ENCODE measurements at regions not wholly inside any gene's neighbourhood (a gene's known extent, or its start where the extent isn't known, plus 50 kb on each side); places are given as distances from the start of the nearest gene placed in this dataset.

DNA sequence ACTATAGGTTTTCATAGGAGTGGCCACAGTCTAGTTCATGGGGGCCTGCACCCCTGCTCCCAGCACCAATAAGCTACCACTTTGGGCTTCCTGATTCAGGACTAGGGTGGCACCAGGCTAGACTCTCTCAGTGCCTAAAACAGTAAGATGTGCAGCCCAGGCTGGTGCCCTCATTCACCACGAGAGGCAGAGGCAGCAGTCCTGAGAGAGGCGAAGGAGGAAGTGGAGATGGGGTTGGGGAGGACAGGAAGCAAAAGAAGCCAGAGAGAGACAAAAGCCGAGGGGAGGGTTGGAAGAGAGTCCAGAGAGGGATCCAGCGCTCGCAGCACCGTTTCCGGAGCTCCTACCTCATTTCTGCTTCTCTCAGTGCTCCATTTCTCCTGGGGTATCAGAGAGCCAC is 180.9 kb downstream of the MED10 start:
- Histone ChIP-seq H3K9me3 (ENCODE audit: insufficient read depth in 2 of 2, low read depth in 1 of 2, low read length in 1 of 2) (peaks cover 0 to 7% of the 10 kb centered on the region in 2 experiments; a peak in 1 of 4 replicates), H4K8ac (ENCODE audit: extremely low read depth, insufficient read depth, low read length) (no peak overlapping the region; the same call in 1 of the 2 replicates), H3K27me3 (replicated peaks in 1 of 4; ENCODE audit: control insufficient read depth in 3 of 4, extremely low read depth in 1 of 4, insufficient read depth in 3 of 4, low read length in 3 of 4) (no peaks in the 10 kb centered on the region), H2BK5ac (ENCODE audit: low read depth, low read length) (no peak overlapping the region), H2AFZ (ENCODE audit: low read length) (no peak overlapping the region), H3K18ac (ENCODE audit: extremely low read depth, low read length) (no peak overlapping the region), H4K20me1 (replicated peaks in 1 of 2; ENCODE audit: control insufficient read depth in 1 of 2, insufficient read depth in 2 of 2, low read length in 2 of 2) (no peaks in the 10 kb centered on the region), H3K79me1 (ENCODE audit: low read depth, low read length) (no peaks in the 10 kb centered on the region), H3K79me2 (ENCODE audit: control insufficient read depth in 1 of 2, insufficient read depth in 2 of 2, low read length in 2 of 2) (no peaks in the 10 kb centered on the region), H3K4me2 (ENCODE audit: insufficient read depth in 1 of 2, low read depth in 2 of 2, low read length in 2 of 2) (no peak overlapping the region), H3K27ac (ENCODE audit: low read depth, low read length) (no peak overlapping the region), H4K91ac (replicated peaks; ENCODE audit: insufficient read length, low read length) (no peak overlapping the region), H3K36me3 (ENCODE audit: control insufficient read depth in 2 of 4, insufficient read depth in 4 of 4, low read length in 3 of 4) (no peaks in the 10 kb centered on the region), H3K4me3 (ENCODE audit: extremely low read depth in 1 of 4, insufficient read depth in 2 of 4, low read depth in 3 of 4, low read length in 4 of 4) (no peak overlapping the region), H2BK20ac (ENCODE audit: low read length) (no peak overlapping the region), H3K4ac (replicated peaks; ENCODE audit: insufficient read length, low read depth, low read length) (no peak overlapping the region), H3K23me2 (ENCODE audit: low read depth, low read length) (no peaks in the 10 kb centered on the region), H3K23ac (ENCODE audit: insufficient read length) (no peak overlapping the region), H3K4me1 (replicated peaks in 1 of 4; ENCODE audit: control insufficient read depth in 3 of 4, insufficient read depth in 4 of 4, low read length in 3 of 4) (peaks cover 0 to under 1% (median 0%) of the 10 kb centered on the region in 4 experiments; a peak in 1 of 7 replicates), H4K5ac (ENCODE audit: insufficient read length, low read depth, low read length) (no peak overlapping the region), H2AK5ac (ENCODE audit: low read depth, low read length) (no peak overlapping the region), H3K14ac (ENCODE audit: insufficient read length) (no peak overlapping the region), H2BK120ac (replicated peaks; ENCODE audit: low read depth, low read length) (no peak overlapping the region), H2BK15ac (ENCODE audit: low read length) (no peak overlapping the region), H3K56ac (replicated peaks; ENCODE audit: insufficient read length, low read depth, low read length) (no peak overlapping the region), H2BK12ac (ENCODE audit: low read depth, low read length) (no peak overlapping the region), H3K9ac (replicated peaks in 1 of 4; ENCODE audit: extremely low read depth in 1 of 4, low read depth in 3 of 4, low read length in 3 of 4) (no peak overlapping the region)
- DNase-seq (ENCODE audit: low read depth in 1 of 2, low spot score in 2 of 2) (no peak), FAIRE-seq (no peak)
- TF ChIP-seq FOSL1 (IDR thresholded peaks at IDR 0.05; ENCODE audit: insufficient read depth, low read depth, low read length), result no peak
- TF ChIP-seq SAP30 (IDR thresholded peaks at IDR 0.05; ENCODE audit: insufficient read depth, insufficient replicate concordance, low read length), result no peak
- TF ChIP-seq JUN (IDR thresholded peaks at IDR 0.05; ENCODE audit: low read depth, low read length), result no peak
- TF ChIP-seq BRCA1 (IDR thresholded peaks at IDR 0.05; ENCODE audit: low read depth, low read length), result no peak
- no peak for TF ChIP-seq POLR2A (IDR thresholded peaks at IDR 0.05; ENCODE audit: control extremely low read depth in 1 of 2, low read depth in 2 of 2, low read length in 2 of 2)
- TF ChIP-seq BCL11A (IDR thresholded peaks at IDR 0.05; ENCODE audit: low read depth in 2 of 2, low read length in 2 of 2), result no peak
- no peak for TF ChIP-seq CBX5 (IDR thresholded peaks at IDR 0.05; ENCODE audit: low read depth, low read length)
- TF ChIP-seq NANOG (IDR thresholded peaks at IDR 0.05; ENCODE audit: insufficient read depth, low read depth, low read length, poor library complexity, severe bottlenecking), result no peak
- no peak for TF ChIP-seq SP2 (IDR thresholded peaks at IDR 0.05; ENCODE audit: low read length)
- TF ChIP-seq, protein P1, sequence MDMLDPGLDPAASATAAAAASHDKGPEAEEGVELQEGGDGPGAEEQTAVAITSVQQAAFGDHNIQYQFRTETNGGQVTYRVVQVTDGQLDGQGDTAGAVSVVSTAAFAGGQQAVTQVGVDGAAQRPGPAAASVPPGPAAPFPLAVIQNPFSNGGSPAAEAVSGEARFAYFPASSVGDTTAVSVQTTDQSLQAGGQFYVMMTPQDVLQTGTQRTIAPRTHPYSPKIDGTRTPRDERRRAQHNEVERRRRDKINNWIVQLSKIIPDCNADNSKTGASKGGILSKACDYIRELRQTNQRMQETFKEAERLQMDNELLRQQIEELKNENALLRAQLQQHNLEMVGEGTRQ (IDR thresholded peaks at IDR 0.05; ENCODE audit: low read length), result no peak
- CTCF ChIA-PET (ENCODE audit: partially characterized antibody), result no interaction called here
- 94% methylated on average over 6 of the region's 7 CpGs; no CpG with 5 or more reads in 1 of the 2 experiments for WGBS, 2 experiments (ENCODE audit: extremely low coverage in 1 of 2, insufficient coverage in 1 of 2, insufficient read length in 1 of 2, insufficient replicate concordance in 2 of 2, low coverage in 1 of 2, low lambda C conversion rate in 2 of 2, missing lambda C conversion rate in 1 of 2)
- POLR2A ChIA-PET (ENCODE audit: partially characterized antibody), result no interaction called here

Measured in H1 (cell line).